Uterus (tissue), 3 donors: ENCODE measurements at regions not wholly inside any gene's neighbourhood (a gene's known extent, or its start where the extent isn't known, plus 50 kb on each side); places are given as distances from the start of the nearest gene placed in this dataset.

Experiments
- DNase-seq, 2 donors: peaks; one replicate each; pipeline ENCODE4 v3.0.0-alpha.2; 2019 to 2020
- H3K27ac ChIP-seq, 2 donors: fragments of 200-600 bp; sonication (generic); 1 replicate in 1 of 2; 2 replicates in 1 of 2; pipeline ENCODE4 v1.5.1; 2016 to 2018
- H3K27me3 ChIP-seq, 2 donors: fragments of 200-600 bp; sonication (generic); one replicate each; pipeline ENCODE4 v1.5.1; 2018 to 2019; ENCODE audit warnings: control low read depth in 1 of 2
- H3K36me3 ChIP-seq, 2 donors: fragments of 200-600 bp; sonication (generic); one replicate each; pipeline ENCODE4 v1.5.1; 2019; ENCODE audit warnings: control low read depth in 1 of 2
- H3K4me1 ChIP-seq, 2 donors: fragments of 200-600 bp; sonication (generic); one replicate each; pipeline ENCODE4 v1.5.1; 2018 to 2019; ENCODE audit warnings: control low read depth in 1 of 2
- H3K4me3 ChIP-seq, 2 donors: fragments of 200-600 bp; sonication (generic); 1 replicate in 1 of 2; 2 replicates in 1 of 2; pipeline ENCODE4 v1.5.1; 2018 to 2019; ENCODE audit warnings: mild to moderate bottlenecking in 1 of 2
- H3K9me3 ChIP-seq, 2 donors: fragments of 200-600 bp; sonication (generic); one replicate each; pipeline ENCODE4 v1.5.1; 2019; ENCODE audit warnings: control low read depth in 1 of 2
- POLR2A ChIP-seq, 2 donors: fragments of 450-650 bp; IDR thresholded peaks; one replicate each; pipeline ENCODE4 v1.6.1; 2016; ENCODE audit warnings: antibody characterized with exemption in 2 of 2, mild to moderate bottlenecking in 1 of 2, moderate library complexity in 1 of 2
- intact Hi-C: fragments of 100-400 bp; cut with DNase I; formaldehyde crosslinking; loops from one replicate; pipeline ENCODE4 v1.15.1; 2023; ENCODE audit warnings: low total_unique reads
- TF ChIP-seq, protein P1 (sequence below), 4 experiments: fragments of 200-600 bp in 2 of 4; fragments of 450-650 bp in 2 of 4; sonication (generic) in 2 of 4; IDR thresholded peaks; one replicate each; pipeline ENCODE4 v1.5.1; 2016 to 2019; ENCODE audit warnings: antibody characterized with exemption in 4 of 4, mild to moderate bottlenecking in 2 of 4, moderate library complexity in 1 of 4
- donor health status: DM: yes; HTN: yes; CAD: no.

DNA sequence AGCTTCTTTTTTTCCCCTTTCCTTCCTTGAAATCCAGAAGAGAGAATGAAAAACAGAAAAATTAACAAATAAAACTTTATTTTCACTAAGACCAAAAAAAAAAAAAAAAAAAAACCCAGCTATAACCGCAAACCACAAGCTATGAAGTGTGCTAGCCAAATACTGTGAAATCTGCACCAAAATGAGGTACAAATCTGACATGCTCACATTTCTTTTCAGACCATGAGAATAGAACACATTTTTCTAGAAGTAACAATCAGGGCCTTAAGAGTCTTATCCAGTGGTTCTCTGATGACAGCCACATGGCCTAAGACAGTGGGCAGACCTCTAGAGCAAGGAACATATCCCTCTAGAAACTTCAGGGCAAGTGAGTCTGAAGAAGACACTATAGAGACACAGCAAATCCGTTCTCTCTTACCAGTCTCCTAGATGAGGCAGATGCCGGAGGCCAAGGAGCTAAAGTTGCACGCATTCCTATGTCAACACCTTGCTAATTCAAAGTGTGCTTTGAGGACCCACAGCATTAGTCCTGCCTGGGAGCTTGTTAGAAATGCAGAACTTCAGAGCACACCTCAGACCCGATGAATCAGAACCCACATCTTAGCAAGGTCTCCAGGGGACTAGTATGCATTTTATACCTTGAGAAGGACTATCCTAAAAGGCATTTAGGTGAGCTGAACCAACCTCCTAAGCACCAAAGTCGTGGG lies 317.1 kb downstream of the MYCN start:
- no peak for TF ChIP-seq POLR2A (IDR thresholded peaks at IDR 0.05)
- TF ChIP-seq, protein P1, sequence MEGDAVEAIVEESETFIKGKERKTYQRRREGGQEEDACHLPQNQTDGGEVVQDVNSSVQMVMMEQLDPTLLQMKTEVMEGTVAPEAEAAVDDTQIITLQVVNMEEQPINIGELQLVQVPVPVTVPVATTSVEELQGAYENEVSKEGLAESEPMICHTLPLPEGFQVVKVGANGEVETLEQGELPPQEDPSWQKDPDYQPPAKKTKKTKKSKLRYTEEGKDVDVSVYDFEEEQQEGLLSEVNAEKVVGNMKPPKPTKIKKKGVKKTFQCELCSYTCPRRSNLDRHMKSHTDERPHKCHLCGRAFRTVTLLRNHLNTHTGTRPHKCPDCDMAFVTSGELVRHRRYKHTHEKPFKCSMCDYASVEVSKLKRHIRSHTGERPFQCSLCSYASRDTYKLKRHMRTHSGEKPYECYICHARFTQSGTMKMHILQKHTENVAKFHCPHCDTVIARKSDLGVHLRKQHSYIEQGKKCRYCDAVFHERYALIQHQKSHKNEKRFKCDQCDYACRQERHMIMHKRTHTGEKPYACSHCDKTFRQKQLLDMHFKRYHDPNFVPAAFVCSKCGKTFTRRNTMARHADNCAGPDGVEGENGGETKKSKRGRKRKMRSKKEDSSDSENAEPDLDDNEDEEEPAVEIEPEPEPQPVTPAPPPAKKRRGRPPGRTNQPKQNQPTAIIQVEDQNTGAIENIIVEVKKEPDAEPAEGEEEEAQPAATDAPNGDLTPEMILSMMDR (IDR thresholded peaks at IDR 0.05), result no peak
- Histone ChIP-seq H3K4me3 (no peak overlapping the region), H3K36me3 (no peaks in the 10 kb centered on the region), H3K27ac (no peak overlapping the region), H3K9me3 (no peaks in the 10 kb centered on the region), H3K4me1 (no peaks in the 10 kb centered on the region), H3K27me3 (no peaks in the 10 kb centered on the region)
- no peak for DNase-seq
- intact Hi-C loops, result no loop called here

DNA sequence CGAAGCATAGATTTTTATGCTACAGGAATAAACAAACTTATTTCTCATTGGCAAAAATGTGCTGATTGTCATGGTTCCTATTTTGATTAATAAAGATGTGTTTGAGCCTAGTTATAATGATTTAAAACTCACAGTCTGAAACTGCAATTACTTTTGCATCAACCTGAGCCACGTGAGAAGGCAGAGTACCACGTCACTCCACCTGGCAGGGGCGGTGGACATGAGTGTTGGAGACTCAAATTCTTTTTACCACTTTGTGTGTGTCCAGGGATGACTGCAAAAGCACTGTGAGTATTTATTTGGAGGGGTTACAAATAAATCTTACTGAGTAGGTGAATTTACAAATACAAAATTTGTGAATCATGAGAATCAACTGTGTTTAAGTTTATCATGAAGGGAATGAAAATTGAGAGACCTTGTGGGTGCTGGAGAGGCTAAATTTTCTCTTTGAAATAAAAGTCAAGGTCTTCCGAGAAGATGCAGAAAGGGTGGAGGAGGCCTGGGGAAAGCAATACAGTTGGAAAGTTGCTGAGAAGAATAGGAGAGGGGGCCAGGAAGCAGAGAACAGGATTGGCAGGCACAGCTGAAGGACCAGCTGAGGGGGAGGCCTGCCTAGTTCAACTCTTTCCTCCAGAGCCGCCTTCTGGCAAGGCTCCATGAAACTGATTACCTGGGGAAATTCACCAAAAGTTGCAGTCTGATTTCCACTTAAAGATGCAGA lies 316.4 kb downstream of the MYCN start:
- no peaks in the 10 kb centered on the region for H3K4me1 ChIP-seq
- TF ChIP-seq, protein P1 (IDR thresholded peaks at IDR 0.05), result no peak
- TF ChIP-seq POLR2A (IDR thresholded peaks at IDR 0.05), result no peak
- H3K27ac ChIP-seq, result no peak overlapping the region
- H3K9me3 ChIP-seq, result no peaks in the 10 kb centered on the region
- H3K36me3 ChIP-seq, result no peaks in the 10 kb centered on the region
- DNase-seq, result no peak
- intact Hi-C loops, result no loop called here
- no peaks in the 10 kb centered on the region for H3K27me3 ChIP-seq
- H3K4me3 ChIP-seq, result no peak overlapping the region

DNA sequence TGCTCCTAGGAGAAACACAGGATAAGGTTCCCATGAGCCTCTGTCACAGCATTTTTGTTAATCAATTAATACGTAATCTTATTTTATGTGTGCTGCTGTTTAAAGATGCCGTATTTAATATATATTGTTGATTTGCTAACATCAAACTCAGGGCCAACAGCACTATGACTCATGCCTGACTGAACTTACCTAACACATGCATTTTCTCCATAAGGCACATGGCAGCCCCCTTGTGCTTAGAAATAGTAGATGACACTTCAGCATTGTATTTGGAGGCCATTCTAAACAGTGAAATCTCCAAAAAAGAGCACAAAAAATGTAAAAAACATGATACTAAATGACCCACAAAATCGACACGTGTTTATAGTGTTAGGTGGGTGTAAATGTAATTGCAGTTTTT lies 314.8 kb downstream of the MYCN start:
- intact Hi-C loops, result no loop called here
- Histone ChIP-seq H3K27me3 (no peaks in the 10 kb centered on the region), H3K9me3 (no peaks in the 10 kb centered on the region), H3K4me3 (no peak overlapping the region), H3K4me1 (no peaks in the 10 kb centered on the region), H3K27ac (no peak overlapping the region), H3K36me3 (no peaks in the 10 kb centered on the region)
- TF ChIP-seq POLR2A (IDR thresholded peaks at IDR 0.05), result no peak
- TF ChIP-seq, protein P1 (IDR thresholded peaks at IDR 0.05), result no peak
- no peak for DNase-seq

DNA sequence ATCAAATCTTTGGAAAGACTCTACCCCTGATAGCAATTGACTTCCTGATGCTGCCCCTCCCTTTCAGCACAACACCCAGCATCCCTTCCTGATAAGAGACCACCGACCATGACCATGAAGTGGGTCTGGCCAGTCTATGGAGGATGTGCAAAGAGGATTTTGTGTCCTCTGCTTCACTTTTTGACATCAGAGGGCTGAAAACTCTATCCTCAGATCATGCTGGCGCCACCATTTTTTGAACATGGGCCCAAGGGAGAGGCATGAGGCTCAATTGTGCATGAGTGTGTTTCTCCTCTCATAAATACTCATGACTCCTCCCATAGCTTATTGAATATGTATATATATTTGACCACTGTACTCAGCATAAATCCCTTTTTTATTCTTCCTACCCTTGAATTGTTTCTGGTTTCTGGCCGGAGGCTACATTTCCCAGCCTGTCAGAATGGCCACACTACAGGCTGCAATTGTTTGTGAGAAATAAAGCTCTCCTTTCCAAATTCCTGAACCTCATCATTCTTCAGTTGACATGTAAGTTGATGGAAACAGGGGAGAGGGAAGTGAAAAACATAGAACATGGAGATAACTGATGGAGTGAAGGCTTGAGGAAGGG lies 314.1 kb downstream of the MYCN start:
- Histone ChIP-seq H3K36me3 (no peaks in the 10 kb centered on the region), H3K27ac (no peak overlapping the region), H3K27me3 (no peaks in the 10 kb centered on the region), H3K9me3 (no peaks in the 10 kb centered on the region), H3K4me1 (no peaks in the 10 kb centered on the region), H3K4me3 (no peak overlapping the region)
- no peak for DNase-seq
- intact Hi-C loops, result no loop called here
- no peak for TF ChIP-seq POLR2A (IDR thresholded peaks at IDR 0.05)
- TF ChIP-seq, protein P1 (IDR thresholded peaks at IDR 0.05), result no peak

DNA sequence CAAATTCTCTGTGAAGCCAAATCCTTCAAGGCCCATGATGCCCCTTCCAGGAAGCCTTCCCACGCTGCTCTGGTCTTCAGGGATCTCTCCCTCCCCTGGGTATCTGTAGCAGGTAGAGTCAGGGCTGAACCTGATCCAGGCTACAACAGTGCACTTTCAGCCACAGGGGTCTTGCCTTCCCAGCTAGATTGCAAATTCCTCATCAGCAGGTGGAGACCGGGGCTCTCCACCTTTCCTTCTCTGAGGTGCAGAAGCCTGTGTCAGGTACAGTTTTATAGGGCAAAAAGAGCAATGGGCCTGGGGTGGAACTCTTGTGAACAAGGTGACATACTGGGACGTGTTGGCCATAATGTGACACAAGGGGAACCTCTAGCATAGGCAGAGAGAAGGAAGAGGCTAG lies 312.9 kb downstream of the MYCN start:
- H3K36me3 ChIP-seq, result no peaks in the 10 kb centered on the region
- no peaks in the 10 kb centered on the region for H3K4me1 ChIP-seq
- H3K27ac ChIP-seq, result no peak overlapping the region
- intact Hi-C loops, result no loop called here
- no peak overlapping the region for H3K4me3 ChIP-seq
- TF ChIP-seq, protein P1 (IDR thresholded peaks at IDR 0.05), result no peak
- TF ChIP-seq POLR2A (IDR thresholded peaks at IDR 0.05), result no peak
- DNase-seq, result no peak
- no peaks in the 10 kb centered on the region for H3K9me3 ChIP-seq
- no peaks in the 10 kb centered on the region for H3K27me3 ChIP-seq
